Heart left ventricle (tissue), 13 donors: ENCODE measurements at regions not wholly inside any gene's neighbourhood (a gene's known extent, or its start where the extent isn't known, plus 50 kb on each side); places are given as distances from the start of the nearest gene placed in this dataset.

ENCODE experiments used
- CTCF ChIP-seq, 12 donors: fragments of 200-600 bp; sonication (generic) in 4 of 12; IDR thresholded peaks; one replicate each; pipeline versions ENCODE4 v1.5.0 to v1.8.0; 2018 to 2022; ENCODE audit warnings: antibody characterized with exemption in 12 of 12, mild to moderate bottlenecking in 5 of 12
- POLR2A ChIP-seq, 2 donors: fragments of 450-650 bp; IDR thresholded peaks; one replicate each; pipeline ENCODE4 v1.6.1; 2017; ENCODE audit warnings: antibody characterized with exemption in 2 of 2, mild to moderate bottlenecking in 2 of 2, moderate library complexity in 2 of 2
- donor health status: ischemic (EF 13 %, LVEDD 7.1; RV severe dilation, severe dysfunction).
- donor health status: DM: no; HTN: yes; CAD: no.
- donor health status: DM: no; HTN: no; CAD: no.
- donor health status: ischemic (EF 25% LVEDD 6.9; RV normal size, moderate dysfunction).
- donor health status: ischemic (EF 25% LVEDD 5.7; RV mildly dilated, moderate dysfunction).
- donor health status: ischemic (EF 35%, LVEDD 5.7; RV mildly dilated, moderate dysfunction).
- donor health status: nonischemic (EF 11% LVEDD 7.7; RV severe dilation, severe dysfunction).
- donor health status: DM: yes; HTN: yes; CAD: no.
- donor health status: PGD.
- donor health status: ischemic (EF 29% LVEDD 5.4; RV normal size, mild dysfunction).
- donor health status: nonischemic (EF 23%, LVEDD 6.1; RV moderate dilation, normal function).

GRCh38 chr2:122255924-122256323 is 500.5 kb downstream of the TSN start:
- TF ChIP-seq CTCF (IDR thresholded peaks at IDR 0.05) (no peak), POLR2A (IDR thresholded peaks at IDR 0.05) (no peak)
